HL-60 (cell line): ENCODE measurements at regions not wholly inside any gene's neighbourhood (a gene's known extent, or its start where the extent isn't known, plus 50 kb on each side); places are given as distances from the start of the nearest gene placed in this dataset.

Source experiments
- DNase-seq, 2 experiments: peaks; one replicate each; pipeline ENCODE4 v3.0.0-alpha.2; 2010 to 2020; ENCODE audit warnings: low read depth in 1 of 2, low spot score in 1 of 2
- H3K27ac ChIP-seq: fragments of 250-450 bp; sonication (Bioruptor Pico); replicated peaks from 2 replicates; pipeline ENCODE4 v1.5.1; 2020; ENCODE audit warnings: mild to moderate bottlenecking, moderate library complexity
- H3K27me3 ChIP-seq: fragments of 250-450 bp; sonication (Bioruptor Pico); 2 replicates; pipeline ENCODE4 v1.5.1; 2021; ENCODE audit warnings: mild to moderate bottlenecking, moderate library complexity; ENCODE audit not compliant: insufficient read depth, poor library complexity, severe bottlenecking
- H3K4me3 ChIP-seq: replicated peaks from 2 replicates; pipeline ENCODE4 v1.5.1; 2011; ENCODE audit warnings: mild to moderate bottlenecking, control low read depth, low read length; ENCODE audit not compliant: insufficient read depth
- CTCF ChIP-seq: IDR thresholded peaks from one replicate; pipeline ENCODE4 v1.5.1; 2011; ENCODE audit warnings: low read length, control low read depth, inconsistent platforms; ENCODE audit not compliant: insufficient read depth
- GABPA ChIP-seq: IDR thresholded peaks from 2 replicates; pipeline ENCODE4 v1.6.1; 2012; ENCODE audit warnings: low read depth
- POLR2AphosphoS5 ChIP-seq: IDR thresholded peaks from 2 replicates; pipeline ENCODE4 v1.6.1; 2012; ENCODE audit warnings: low read depth
- REST ChIP-seq: IDR thresholded peaks from 2 replicates; pipeline ENCODE4 v1.6.1; 2012; ENCODE audit warnings: low read depth; ENCODE audit not compliant: insufficient replicate concordance
- SPI1 ChIP-seq: IDR thresholded peaks from 2 replicates; pipeline ENCODE4 v1.6.1; 2012; ENCODE audit warnings: low read depth, mild to moderate bottlenecking, borderline replicate concordance

- Histone ChIP-seq H3K27me3 (no peaks in the 10 kb centered on the region), H3K27ac (no peak overlapping the region), H3K4me3 (no peak overlapping the region)
- TF ChIP-seq POLR2AphosphoS5 = no peak
- TF ChIP-seq REST = no peak
- no peak for TF ChIP-seq GABPA
- TF ChIP-seq CTCF = no peak
- no peak for TF ChIP-seq SPI1
- no peak for DNase-seq
Measured at GRCh38 chr9:4400731-4401130, 89.5 kb upstream of the SLC1A1 start.

GRCh38 chr9:4397917-4398316, 92.4 kb upstream of the SLC1A1 start:
- DNase-seq = no peak
- H3K27me3 ChIP-seq = no peaks in the 10 kb centered on the region
- H3K27ac ChIP-seq = no peak overlapping the region
- TF ChIP-seq POLR2AphosphoS5 = no peak
- H3K4me3 ChIP-seq = no peak overlapping the region

GRCh38 chr9:4393806-4394523, 94.1 kb upstream of the GLIS3 start:
- TF ChIP-seq POLR2AphosphoS5 (no peak), CTCF (no peak), SPI1 (no peak), GABPA (no peak), REST (no peak)
- H3K27me3 ChIP-seq = no peaks in the 10 kb centered on the region
- no peak overlapping the region for H3K27ac ChIP-seq
- H3K4me3 ChIP-seq = no peak overlapping the region
- DNase-seq = no peak

- Histone ChIP-seq H3K27ac (no peak overlapping the region), H3K4me3 (no peak overlapping the region), H3K27me3 (no peaks in the 10 kb centered on the region)
- DNase-seq = no peak
- TF ChIP-seq GABPA (no peak), POLR2AphosphoS5 (no peak), REST (no peak), SPI1 (no peak), CTCF (no peak)
Measured at GRCh38 chr9:4389755-4390154, 89.9 kb upstream of the GLIS3 start.
